ENCODE measurements at regions not wholly inside any gene's neighbourhood (a gene's known extent, or its start where the extent isn't known, plus 50 kb on each side); places are given as distances from the start of the nearest gene placed in this dataset.
A peak's percentile ranks its signal among the peaks of the same experiment; 100 is the strongest.

DNA sequence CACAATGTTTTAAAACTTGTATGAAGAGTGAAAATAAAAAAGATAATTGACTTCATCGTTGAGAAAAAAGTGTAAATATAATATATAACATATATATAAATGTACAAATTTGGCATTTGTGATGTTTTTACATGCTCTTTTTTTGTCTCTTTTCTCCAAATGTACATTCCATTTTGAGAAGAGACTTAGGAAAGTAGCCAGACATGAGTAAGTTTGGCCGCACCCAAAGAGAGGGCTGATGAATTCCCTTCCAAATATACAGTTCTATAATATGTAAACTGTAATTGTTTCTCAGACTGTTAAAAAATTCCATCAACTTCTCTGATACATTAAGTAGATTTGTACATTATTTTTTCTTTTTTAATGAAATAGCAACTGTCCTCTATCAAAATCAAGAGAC, 193.2 kb upstream of the MAP3K1 start:
- no peak for DNase-seq (ENCODE audit: low read depth)

DNA sequence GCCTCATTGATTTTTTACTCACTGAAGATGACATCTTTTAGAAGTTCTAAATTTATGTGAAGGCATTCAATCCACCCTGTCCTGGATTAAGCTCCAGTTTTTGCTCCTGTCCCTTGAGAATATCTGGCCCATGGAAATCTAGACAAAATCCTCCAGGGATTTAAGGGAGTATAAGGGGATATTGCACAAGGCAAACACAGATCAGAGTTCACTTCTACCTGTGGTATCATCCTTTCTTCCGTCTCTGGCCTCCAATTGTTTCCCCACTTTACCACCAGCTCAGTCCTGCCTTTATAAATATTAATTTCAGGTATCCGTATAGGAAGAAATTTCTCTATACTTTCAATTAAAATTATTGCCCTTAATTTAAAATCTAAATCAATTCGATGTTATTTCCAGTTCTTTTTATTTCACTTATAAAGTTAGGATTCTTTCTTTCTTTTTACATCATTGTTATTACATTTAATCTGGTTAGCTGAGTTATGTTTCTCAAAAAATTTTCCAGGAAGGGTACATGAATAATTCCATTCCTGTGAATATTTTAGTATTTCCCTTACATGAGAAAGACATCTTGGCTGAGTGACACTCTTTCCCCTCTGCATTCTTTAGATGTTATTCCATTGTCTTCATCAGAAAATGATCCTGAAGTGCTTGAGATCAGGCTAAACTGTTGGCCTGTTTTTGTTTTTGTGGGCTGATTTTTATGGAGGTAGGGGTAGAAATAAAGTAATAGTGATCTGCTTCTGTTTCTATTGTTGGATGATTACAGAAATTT, 194.3 kb upstream of the MAP3K1 start:
- DNase-seq (ENCODE audit: low read depth) = peak; percentile 31

DNA sequence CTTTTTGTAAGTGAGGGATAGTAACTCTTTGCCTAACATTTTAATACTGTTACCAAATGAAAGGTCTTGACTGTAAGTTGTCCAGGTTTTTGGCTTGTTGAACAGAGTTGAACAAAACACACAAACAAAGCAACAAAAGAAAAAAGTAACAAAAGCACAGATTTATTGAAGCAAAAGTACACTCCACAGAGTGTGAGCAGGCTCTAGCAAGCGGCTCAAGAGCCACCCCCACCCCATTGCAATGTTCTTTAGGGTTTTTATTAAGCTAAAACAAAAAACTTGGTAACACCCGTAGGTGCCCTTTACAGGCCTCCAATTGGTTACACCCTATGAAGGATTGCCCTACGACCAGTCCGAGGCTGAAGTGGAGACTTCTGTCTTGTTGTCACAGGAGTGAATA, 197.4 kb upstream of the MAP3K1 start:
- no peak for DNase-seq (ENCODE audit: low read depth)

DNA sequence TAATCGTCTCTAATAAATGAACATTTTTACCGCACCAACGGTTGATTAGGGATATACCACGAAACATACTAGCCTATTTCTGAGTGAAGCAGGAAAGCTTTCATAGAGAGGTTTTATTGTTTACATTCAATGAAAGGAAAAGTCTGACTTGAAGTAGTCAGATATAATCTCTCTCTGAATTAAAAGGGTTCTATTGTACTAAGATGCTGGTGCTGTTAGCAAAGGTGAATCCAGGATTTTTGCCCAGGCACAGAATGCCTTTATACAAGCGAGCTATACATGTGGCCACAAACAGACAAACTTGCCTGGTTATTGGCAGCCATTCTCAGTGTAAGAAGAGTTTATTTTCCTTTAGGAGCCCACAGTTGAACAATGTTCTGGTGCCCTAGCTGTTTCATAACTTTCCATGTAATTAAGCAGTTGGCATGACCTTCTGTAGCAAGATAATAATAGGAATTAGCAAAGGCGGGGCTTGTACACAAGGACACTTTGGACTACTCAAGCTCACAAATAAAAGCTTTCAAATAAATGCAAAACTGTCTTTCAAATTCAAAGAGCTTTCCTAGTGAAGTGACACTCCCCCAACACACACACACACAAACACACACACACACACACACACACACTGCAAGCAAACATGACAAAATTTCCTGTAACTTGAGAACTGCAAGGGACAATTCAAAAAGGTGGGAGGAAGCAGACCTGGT, 198.7 kb upstream of the MAP3K1 start:
- no peak for DNase-seq (ENCODE audit: low read depth)

DNA sequence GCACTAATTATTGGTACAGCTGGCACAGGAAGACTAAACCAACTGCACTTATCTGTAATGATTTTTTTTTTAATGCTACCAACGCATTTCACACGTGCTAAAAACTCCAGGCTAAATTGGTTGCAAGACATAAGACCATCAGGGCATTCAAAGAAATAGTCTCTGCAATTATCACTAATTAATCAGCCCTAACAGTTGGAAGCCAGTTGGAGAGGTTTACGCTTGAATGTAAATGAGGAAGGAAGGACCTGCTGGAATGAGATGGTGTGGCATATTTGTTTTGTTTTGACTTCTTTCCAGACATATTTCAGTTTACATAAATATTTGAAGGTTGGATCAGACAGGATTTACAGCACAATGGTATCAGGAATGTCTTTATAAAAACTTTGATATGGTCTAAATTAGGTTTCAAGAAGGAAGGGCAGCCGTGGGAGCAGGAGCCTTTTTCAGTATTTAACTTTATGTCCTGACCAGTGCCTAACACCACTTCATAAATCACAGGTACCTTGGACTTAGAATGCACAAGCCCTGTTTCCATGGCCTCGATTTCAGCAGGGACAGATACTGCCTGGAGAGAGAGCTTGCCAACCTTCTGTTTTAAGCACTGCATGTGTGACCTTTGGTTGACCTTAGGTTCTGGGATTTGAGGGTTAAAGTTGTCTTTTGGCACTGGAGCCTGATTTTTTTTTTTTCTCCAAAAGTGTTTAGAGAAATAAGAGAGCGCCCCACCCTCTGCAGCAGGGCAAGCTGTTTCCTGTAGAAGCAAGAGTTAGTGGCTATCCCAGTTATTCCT, 199.8 kb upstream of the MAP3K1 start:
- no peak for DNase-seq (ENCODE audit: low read depth)

DNA sequence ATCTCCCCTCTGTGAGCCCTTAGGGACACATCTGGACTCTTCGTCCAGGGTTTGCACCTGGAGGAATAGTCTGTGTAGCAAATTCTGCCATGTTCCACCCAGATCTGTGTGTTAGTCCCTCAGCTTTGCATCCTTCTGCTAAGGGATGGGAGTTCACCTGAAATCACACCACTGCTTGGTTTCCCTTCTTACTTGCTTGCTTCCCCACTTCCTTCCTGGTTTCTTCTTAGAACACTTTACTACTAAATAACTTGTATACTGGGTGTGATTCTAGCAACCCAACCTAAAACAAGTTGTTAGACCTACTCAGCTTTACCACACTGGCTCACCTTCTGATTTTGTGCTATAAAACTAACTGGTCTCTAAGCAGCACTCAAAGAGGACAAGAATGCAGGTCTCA, 202.6 kb upstream of the MAP3K1 start:
- DNase-seq (ENCODE audit: low read depth) = no peak

DNA sequence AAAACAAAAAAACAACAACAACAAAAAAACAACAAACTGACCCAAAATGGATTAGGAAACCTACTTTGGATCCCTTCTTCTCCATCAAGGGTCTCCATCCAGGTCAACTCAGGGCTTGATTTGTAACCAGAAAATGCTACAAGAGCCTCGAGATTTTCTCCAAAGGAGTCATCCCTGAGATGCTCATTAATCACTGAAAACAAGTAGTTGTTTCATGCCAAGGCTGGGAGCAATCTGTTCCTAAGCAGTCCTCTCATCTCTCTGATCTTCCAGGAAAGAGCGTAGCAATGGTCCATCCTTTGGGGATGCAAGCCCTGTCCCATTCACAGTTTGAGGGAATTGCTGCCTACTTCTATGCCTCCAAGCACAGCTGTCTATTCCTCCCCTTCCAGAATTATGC, 203.0 kb upstream of the MAP3K1 start:
- DNase-seq (ENCODE audit: low read depth) = no peak

DNA sequence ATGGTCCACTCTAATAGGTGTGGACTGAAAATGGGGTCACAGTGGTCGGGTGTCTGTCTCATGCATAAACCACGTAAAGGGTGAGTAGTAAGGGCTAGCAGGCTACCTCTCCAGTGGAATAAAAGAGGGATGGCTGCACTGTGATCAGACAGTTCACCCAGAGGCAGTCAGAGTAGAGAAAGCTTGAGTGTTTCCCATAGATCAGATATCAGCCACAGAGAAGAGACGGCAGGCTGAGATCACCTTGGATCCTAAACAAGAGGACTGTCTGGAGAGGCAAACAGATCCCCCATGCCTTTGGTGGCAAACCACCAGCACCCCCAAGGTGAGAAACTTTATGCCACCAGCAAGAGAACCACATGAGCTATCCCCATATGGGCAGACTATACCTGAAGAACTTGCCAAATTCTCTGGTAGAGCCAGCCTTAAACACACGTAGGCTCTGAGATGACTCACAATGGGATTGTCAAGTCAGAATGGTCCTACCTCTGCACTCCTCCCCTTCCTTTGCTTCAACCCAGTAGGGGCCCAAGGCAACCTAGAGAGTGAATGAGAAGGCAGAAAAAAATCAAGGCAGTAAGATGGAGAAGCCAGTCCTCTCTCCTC, 205.2 kb upstream of the MAP3K1 start:
- DNase-seq (ENCODE audit: low read depth) = peak; percentile 45

DNA sequence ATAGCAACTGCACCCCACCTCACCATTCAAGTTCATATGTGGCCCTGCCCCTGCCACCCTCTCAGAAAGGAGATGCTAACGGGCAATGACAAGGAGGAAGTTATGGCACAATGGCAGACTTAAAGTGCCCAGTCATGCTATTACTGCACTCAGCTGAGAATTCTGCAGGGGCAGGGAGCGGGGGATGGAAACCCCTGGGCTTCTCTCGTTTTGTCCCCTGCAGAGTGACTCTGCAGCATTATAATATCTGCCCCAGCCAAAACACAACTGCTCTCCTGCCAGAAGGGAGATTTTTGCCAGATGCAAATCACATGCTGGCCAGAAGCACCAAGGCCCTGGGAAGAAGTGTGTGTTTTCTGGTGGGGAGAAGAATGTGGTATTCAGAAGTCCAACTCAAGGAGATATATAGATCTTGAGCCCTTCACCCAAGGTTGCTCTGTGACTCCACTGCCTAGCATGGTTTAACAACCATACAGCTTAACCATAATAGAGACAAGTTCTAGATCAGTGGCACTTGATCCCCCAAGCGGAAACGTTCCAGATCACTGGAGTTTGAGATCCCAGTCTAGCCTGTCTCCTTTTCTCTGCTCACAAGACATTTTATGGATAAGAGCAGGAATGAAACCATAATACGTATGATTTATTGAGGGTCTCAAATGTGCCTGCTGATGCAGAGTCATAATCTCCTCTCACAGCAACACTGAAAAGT, 207.0 kb upstream of the MAP3K1 start:
- DNase-seq (ENCODE audit: low read depth) = peak; percentile 15

DNA sequence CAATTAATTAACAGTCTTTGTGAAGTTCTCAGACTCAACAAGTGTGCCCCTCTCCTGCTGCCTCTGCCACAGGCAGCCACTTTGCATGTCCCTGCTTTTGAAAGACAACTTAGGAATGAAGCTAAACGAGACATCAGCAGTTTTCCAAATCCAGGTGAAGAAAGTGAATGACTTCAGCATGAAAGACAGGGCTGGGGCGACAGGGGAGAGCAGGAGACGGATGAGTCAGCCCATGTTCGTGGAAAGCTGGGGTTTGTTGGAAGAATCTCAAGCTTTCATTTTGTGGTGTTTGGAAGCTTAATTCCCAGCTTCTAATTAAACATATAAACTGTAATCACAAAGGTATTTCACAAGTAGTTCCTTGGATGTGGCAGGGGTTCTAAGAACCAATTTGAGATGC, 207.8 kb upstream of the MAP3K1 start:
- DNase-seq (ENCODE audit: low read depth) = peak; percentile 67

DNA sequence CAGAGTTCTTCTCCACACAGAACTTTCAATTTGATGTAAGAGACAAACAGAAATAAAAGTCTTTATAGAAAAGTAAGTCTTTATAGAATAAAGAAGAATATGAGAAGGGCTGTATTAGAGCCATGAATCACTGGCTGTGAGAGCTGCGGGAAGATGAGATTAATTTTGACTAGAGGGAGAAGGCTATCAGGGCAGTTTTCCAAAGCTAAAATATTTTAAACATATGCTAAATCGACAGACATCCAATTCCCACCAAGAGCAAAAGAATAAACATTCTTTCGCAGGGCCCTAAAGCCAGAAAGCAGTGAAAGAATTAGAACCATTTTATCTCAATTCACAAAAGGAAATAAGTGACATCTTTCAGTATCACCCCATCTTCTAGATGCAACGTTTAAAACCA, 208.3 kb upstream of the MAP3K1 start:
- no peak for DNase-seq (ENCODE audit: low read depth)

DNA sequence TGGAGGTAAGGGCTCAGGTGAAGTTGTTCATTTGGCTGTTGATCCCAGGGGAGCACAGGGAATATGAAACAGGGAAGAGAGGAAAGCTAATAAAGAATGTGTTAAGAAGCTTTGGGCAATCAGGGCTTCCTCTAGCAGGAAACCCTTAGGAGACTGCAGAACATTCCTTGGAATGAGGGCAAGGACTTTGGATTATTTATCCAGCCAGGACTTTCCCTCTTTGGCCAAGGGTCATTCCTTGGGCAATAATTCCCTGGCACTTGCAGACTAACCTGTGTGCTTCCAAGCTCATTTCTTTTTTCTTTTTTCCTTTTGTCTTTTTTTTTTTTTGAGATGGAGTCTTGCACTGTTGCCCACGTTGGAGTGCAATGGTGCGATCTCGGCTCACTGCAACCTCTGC, 209.2 kb upstream of the MAP3K1 start:
- no peak for DNase-seq (ENCODE audit: low read depth)

DNA sequence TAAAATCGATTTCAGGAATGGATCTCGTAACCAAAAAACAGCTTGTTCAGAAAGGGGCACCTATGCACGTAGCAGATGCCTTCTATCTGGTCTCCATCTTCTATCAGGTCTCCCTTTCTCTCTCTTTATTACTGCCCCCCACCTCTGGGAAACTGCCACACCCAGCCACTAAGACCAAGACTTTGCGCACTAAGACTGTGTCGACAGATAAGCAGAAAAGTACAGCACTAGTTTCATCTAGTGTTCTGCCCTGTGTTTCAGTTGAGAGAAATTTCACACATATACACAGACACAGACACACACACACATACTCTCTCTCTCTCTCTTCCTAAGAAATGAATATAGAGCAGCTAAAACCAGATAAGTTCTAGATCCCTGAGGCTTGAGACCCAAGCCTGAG, 210.1 kb upstream of the MAP3K1 start:
- DNase-seq (ENCODE audit: low read depth) = no peak

DNA sequence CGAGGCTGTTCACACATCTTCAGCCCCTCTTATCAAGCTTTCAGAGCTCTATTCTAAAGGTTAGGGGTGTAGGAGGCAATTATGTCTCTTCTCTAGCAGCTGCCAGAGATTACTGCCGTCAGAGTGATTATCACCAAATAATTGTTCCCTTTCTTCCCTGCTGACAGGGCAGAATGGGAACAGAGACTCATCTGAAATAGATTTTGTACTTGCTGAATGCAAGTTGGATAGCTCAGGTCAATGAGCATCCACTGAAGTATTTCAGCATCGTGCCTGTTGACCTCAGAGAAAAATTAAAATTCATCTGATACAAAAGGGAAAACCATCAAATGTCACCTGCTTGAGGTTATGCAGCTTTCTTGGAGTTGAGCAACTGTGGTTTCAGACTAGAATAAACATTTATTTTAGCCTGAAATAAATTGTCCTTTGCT, 213.7 kb upstream of the MAP3K1 start:
- DNase-seq (ENCODE audit: low read depth) = peak; percentile 64

DNA sequence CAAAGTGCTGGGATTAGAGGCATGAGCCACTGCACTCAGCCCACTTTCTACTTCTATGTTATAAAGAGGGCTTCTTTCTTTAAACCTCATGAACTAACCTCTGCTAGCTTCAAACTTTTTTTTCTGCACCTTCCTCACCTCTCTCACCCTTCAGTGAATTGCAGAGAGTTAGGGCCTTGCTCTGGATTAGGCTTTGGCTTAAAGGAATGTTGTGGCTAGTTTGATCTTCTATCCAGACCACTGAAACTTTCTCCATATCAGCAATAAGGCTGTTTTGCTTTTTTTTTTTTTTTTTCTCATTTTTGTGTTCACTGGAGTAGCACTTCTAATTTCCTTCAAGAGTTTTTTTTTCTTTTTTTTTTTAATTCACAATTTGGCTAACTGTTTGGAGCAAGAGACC, 216.4 kb upstream of the MAP3K1 start:
- no peak for DNase-seq (ENCODE audit: low read depth)

DNA sequence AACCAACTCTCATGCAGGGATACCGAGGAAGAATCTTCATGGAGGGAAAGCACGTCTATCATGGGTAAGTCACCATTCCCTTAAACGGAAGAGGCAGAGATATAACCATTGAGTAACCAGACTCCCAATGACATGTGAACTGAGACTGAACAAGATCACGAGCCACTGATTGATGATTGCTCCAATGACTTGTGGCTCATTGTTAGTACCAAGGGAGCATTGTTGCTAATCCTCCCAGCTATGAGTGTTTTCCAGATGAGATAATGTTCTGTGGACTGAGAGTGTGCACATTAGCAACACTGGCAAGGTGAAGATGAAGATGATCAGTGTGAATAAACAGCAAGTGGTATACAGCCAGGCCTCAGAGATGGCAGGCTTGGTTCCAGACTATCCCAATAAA, 219.2 kb upstream of the MAP3K1 start:
- DNase-seq (ENCODE audit: low read depth) = no peak

DNA sequence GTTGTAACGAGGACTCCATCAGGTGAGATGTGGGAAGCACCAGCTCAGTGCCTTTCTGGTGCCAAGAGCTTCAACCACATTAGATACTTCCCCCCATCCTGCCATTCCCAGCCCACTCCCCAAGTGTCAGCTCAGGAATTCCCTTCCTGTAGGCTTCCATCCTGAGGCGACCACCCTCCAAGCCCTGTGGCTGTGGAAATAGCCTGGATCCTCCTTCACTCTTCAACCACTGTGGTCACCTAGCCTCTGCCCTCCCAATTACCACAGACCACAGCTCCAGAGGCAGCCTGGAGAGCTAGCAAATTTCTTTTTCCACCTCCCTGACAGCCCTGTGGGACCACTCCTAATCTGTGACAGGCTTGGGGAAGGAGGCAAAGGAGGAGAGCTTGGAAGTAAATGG, 219.8 kb upstream of the MAP3K1 start:
- DNase-seq (ENCODE audit: low read depth) = peak; percentile 32

DNA sequence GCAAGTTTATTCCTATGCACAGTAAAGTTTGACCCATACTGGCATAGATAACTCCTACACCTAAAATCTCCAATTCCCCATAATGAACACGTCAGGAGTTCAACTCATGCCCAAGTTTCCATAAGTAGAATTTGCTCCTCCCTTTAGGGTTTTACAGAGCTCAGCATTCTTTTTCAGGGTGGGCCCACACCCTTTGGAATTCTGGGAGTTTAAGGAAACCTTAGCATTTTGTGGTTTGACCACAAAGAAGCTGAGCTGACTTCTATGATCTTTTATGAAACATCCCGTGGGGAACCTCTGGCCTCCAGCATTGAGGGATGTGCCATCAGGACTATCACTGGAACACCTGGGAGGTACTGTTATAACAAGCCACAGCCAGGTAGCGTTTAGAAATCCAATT, 220.6 kb upstream of the MAP3K1 start:
- DNase-seq (ENCODE audit: low read depth) = peak; percentile 35

DNA sequence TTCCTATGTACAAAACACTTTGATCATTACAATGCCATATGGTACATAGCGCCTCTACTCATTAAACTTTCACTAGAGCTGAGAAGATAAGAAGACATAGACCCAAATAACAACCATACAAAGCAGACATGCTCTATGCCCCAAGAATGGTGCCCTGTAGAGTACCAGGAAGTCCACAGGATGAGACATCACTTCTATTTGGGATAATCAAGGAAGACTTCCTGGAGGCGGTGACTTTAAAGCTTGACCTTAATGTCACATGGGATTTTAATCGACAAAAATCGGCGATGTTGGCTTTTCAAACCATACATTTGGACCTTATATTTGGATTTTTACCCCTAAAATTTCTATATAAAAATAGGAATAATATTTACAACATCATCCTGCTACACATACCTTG, 224.3 kb upstream of the MAP3K1 start:
- no peak for DNase-seq (ENCODE audit: low read depth)

DNA sequence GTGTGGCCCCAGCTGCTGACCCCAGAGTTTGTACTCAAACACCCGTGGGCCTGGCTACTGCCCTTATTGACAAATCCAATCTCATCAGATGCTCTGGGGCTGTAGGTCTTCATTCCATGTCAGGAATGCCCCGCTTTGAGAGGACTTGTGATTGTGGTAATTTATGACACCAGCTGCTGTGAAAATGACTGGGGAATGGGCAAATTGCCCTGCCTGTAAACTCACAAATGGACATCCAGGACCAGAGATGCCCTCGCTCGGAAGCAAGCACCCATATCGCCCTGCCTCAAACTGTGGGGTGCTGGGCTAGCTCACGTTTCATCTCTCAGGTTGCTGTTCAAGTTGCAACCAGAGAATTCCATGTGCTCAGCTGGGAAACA, 225.9 kb upstream of the MAP3K1 start:
- DNase-seq (ENCODE audit: low read depth) = no peak

DNA sequence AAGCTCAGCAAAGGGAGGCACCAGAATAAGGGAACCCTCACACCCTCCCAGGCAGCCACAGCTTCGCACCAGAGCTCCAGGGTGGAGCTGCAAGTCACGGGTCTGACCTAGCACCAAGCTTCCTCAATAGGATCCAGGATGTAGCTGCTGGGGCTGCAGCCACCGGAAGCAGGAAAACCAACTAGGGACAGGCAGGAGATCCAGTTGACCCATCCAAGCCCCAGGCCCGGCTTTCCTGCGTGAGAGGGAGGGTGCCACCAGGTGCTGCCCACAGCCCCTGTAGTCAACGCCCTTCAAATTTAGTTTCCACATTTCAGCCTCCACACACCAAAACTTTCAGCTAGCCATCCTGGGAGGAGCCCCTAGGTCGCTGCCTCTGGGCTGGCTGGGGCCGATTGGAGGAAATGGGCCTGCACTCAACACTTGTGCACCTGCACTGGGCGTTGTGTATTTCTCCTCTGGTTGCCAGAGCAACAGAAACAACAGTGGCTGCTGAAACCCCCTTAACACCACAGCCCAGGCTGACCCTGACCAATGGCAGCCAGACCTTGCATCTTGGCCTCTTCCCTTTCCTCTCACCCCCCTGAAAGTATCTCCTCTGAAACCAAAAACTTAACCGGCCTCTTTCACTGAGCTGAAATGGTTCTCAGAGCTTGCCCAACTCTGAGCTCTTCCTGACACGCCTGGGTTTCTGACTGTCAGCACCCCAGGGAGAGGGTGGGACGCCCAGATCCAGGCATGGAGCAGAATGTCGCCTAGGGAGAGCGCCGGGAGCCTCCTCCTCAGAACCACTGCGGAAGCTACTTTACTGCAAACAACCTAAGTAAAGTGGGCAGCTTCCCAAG, 226.5 kb upstream of the MAP3K1 start:
- DNase-seq (ENCODE audit: low read depth) = no peak

Measured in M059J (cell line).